HG03175 (cell line): ENCODE measurements at regions not wholly inside any gene's neighbourhood (a gene's known extent, or its start where the extent isn't known, plus 50 kb on each side); places are given as distances from the start of the nearest gene placed in this dataset.
A peak's percentile ranks its signal among the peaks of the same experiment; 100 is the strongest.

Experiments used
- ATAC-seq: cut with Tn5 transposase; IDR thresholded peaks from one replicate; pipeline ENCODE4 v1.9.1; 2021; ENCODE audit warnings: mild to moderate bottlenecking, moderate library complexity; ENCODE audit not compliant: unreplicated experiment

- no peak for ATAC-seq
Observed at GRCh38 chr4:38538517-38538916, 125.5 kb upstream of the KLF3 start.

GRCh38 chr4:38539501-38539900 lies 124.5 kb upstream of the KLF3 start:
- no peak for ATAC-seq

DNA sequence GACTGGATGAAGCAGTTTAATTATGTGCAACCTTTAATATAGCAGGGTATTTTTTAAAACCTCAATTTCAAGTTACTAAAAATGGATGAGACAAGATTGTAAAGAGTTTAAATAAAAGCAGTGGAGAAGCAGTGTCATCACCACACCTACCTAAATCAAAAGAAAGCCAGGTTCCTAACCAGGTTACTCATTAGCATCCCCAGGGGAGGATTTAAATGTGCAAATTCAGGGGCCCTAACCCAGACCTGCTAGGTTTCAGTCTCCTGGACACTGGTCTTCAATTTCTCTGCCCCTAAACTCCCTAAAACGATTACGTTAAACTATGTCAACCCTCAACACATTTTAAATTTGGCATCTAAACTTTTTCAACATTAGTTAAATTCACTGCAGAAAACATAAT lies 116.9 kb upstream of the KLF3 start:
- ATAC-seq = no peak

GRCh38 chr4:38548256-38548655 lies 115.7 kb upstream of the KLF3 start:
- ATAC-seq = no peak

DNA sequence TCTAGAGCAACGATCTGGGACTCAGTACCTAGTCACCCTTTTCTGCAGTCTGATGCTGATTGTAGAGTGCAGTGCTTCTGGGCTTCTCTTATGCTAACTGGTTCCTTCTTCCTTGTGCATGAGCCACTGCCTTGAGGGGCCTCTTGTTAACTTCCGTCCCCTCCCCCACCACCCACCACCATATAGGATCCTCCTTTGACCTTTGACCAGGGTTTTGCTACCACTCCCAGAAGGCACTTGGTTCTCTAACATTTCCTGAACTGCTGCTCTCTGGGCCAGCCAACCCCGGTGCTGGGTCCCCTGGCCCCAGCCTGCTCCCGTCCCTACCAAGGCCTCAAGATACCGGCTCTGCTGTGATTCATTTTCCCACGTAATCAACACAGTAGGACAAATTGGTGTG lies 104.6 kb upstream of the KLF3 start:
- ATAC-seq = no peak

DNA sequence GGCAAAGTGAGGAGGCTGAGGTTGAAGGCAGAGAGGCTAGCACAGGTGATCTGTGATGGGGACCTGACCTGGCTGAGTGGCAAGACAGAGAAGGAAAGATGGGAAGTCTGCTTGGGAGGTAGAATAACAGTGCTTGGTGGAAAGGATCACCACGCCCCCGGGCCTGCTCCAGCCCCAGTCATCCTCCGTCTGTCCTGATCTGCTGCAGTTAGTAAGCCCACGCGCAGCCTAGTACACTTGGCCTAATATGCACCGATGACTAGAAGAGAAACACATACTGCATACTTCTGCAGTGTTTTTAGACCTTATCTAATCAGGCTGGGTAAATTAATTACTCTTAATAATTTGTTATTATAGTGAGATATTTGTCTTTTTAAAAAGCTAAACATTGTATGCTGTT lies 103.7 kb upstream of the KLF3 start:
- ATAC-seq = no peak

GRCh38 chr4:38560768-38561558 lies 103.0 kb upstream of the KLF3 start:
- ATAC-seq = peak; percentile 88

GRCh38 chr4:38562751-38563198 lies 101.2 kb upstream of the KLF3 start:
- no peak for ATAC-seq

- ATAC-seq = no peak
Observed at GRCh38 chr4:38563707-38564495, 100.1 kb upstream of the KLF3 start.

DNA sequence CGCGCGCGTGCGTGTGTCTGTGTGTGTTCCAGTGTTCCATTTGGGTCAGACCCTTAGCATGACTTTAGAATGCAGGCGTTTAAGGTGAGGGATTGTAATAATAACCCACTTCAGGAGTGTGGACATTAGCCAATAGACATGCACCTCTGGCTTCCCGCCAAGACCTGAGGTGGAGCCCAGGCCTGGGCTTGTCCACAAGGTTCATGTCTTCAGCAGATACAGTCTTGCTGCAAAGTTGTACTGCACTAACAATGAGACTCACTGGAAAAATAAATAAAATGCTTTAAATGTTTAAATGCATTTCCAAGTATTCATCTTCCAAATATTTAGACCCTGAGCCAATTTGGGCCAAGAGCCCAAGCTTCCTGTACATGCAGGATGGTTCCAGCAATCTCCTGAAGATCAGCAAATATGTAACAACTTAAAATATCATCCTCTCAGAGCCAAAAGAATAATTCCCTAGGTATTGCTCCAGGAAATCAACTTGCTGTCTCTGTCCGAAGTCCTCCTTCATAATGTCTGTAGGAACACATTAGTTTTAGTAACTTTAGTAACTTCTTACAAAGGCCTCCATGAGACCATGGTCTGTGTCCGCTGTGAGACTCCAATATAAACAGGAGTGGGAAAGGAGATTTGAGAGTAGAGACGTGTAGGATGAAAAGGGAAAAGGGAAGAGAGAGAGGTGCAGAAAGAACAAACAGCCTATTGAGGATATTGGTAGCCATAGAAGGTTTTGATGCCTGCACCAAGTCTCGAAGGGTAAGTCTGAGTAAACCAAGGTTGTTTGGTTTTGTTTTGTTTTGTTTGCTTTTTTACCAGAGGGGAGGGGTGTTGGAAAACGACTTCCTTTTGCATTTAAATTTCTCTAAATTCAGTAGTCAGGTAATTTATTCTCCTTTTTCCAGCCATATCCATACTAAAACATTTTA lies 98.5 kb upstream of the KLF3 start:
- no peak for ATAC-seq

DNA sequence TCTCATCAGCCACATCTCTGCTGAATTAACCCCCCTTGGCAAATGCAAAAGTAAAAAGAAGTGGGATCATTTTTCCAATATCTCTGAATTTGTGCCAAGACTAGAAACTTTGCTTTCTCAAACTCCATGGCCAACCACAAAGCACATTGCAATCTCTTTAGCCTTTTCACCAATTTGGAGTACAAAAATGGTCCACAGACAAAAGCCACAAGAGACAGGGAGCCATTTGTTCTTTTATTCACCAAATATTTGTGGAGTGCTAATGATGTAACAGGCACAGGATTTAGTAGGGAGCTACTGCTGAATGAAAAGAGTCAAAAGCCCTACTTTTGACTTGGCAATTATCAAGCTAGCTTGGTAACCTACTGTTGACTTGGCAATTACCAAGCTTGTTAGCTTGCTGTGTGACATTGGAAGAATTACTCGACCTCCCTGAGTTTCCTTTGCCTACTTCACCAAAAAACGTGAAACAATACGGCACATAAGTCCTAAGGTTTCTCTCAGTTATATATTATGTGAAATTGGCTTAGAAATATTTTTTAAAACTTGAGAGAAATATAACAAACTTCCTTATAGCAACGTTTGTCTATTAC lies 97.1 kb upstream of the KLF3 start:
- no peak for ATAC-seq

- ATAC-seq = no peak
Observed at GRCh38 chr4:38567457-38567856, 96.5 kb upstream of the KLF3 start.

DNA sequence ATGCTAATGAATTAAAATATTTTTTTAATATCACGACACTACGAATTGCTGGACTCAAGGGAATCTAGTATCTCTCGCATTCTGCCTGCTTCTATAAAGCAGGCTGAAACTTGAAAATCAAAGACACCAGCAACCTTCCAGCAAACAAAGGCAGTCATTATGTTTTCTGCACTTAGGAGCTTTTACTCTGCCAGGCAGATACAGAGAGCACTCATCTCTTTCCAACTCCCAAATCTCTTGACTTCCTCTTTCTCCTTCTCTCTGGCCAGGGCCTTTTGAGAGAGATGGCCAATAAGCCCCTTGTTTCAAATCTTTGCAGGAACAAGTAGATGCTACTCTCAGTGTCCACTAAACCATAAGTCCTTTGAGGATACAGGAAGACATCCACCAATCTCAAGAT lies 95.2 kb upstream of the KLF3 start:
- no peak for ATAC-seq

DNA sequence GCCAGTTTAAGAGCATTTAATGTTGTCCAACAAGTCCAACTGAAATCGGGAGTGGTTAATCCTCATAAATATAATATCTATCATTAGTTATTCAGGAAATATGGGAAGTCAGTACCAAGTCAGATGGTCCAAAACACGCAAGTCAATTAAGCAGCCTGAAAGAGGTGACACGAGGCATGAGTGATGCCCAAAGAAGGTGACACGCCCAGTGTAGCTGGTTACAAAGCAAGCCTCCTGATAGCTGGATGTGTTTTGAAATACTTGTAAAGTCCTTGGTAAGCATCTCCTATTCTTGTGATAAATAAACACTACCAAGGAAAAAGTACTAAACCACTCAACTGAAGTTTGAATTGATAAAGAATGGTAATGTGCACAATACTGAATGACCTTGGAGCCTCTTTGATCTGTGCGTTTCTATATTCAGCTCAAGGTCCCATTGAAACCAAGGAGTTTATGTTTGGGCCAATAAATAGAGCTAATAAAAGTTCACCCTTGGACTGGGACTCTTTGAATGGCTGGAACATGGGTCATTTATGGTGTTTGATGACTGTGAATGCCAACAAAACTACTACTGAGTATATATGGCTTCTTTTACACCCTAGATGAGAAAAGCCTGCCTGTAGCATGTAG lies 93.2 kb upstream of the KLF3 start:
- ATAC-seq = no peak

DNA sequence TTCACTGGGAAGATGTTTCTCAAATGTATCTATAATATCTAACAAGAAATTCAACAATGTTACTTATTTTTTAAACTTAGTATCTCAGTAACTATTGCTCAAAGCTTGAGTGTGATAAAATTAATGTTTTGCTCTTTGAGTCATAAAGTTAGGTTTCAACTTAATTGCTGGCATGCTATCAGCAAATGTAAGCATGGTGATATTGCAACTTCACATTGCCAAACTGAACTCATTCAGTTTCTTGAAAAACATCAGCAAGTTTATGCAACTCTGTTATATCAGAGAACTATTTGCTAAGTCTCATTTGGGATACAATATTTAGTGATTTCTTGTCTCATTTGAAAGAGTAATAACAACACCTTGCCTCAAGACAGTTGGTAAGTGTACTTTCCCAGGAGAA lies 91.2 kb upstream of the KLF3 start:
- ATAC-seq = no peak

GRCh38 chr4:38574559-38575333 lies 89.3 kb upstream of the KLF3 start:
- ATAC-seq = no peak

- ATAC-seq = no peak
Observed at GRCh38 chr4:38576767-38577166, 87.2 kb upstream of the KLF3 start.

- ATAC-seq = no peak
Observed at GRCh38 chr4:38577462-38577861, 86.5 kb upstream of the KLF3 start.

- ATAC-seq = no peak
Observed at GRCh38 chr4:38581426-38582106, 82.4 kb upstream of the KLF3 start.
